Progenitor cell of endocrine pancreas (in vitro differentiated cells): ENCODE measurements at regions not wholly inside any gene's neighbourhood (a gene's known extent, or its start where the extent isn't known, plus 50 kb on each side); places are given as distances from the start of the nearest gene placed in this dataset.

Source experiments
- DNase-seq: peaks from one replicate; pipeline ENCODE4 v3.0.0; 2021; ENCODE audit warnings: low spot score; ENCODE audit not compliant: unreplicated experiment
- H3K27ac Mint-ChIP-seq: 2 replicates; pipeline ENCODE4 v1.8.0; 2021; ENCODE audit warnings: mild to moderate bottlenecking, moderate library complexity, mixed read lengths
- H3K27me3 Mint-ChIP-seq: 2 replicates; pipeline ENCODE4 v1.8.0; 2021; ENCODE audit warnings: mixed read lengths
- H3K36me3 Mint-ChIP-seq: 2 replicates; pipeline ENCODE4 v1.8.0; 2022; ENCODE audit warnings: mixed read lengths; ENCODE audit not compliant: insufficient read depth
- H3K4me1 Mint-ChIP-seq: 2 replicates; pipeline ENCODE4 v1.8.0; 2021; ENCODE audit warnings: low read depth, mixed read lengths
- H3K4me3 Mint-ChIP-seq: 2 replicates; pipeline ENCODE4 v1.8.0; 2021; ENCODE audit warnings: low read depth, mild to moderate bottlenecking, moderate library complexity, mixed read lengths
- H3K9me3 Mint-ChIP-seq: 2 replicates; pipeline ENCODE4 v1.8.0; 2021; ENCODE audit warnings: low read depth, mixed read lengths
- CTCF ChIP-seq: fragments of 200-600 bp; sonication (generic); IDR thresholded peaks from one replicate; pipeline ENCODE4 v1.5.0; 2021; ENCODE audit warnings: antibody characterized with exemption, mild to moderate bottlenecking; ENCODE audit not compliant: unreplicated experiment

DNA sequence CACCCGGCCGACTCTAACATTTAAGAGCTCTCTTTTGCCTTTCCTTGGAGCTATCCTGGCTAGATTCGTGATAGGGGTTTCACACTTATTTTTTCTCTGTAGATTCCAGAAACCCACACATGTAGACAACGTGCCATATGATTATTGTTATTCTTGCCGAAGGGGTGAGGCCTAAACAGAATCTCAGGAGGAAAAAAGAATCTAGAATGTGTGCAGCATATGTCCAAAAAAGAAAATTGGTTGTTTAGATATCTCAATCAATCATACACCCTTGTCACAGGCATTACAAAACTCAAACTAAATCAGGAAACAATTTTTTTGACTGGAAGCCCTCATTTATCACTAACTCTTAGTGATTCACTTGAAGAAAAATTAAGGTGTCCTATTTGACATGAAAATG lies 66.9 kb upstream of the TGM3 start:
- Mint-ChIP-seq H3K4me3 (no peak overlapping the region), H3K36me3 (no peaks in the 10 kb centered on the region), H3K27ac (no peak overlapping the region), H3K27me3 (peaks cover 5% of the 10 kb centered on the region), H3K4me1 (no peaks in the 10 kb centered on the region), H3K9me3 (no peaks in the 10 kb centered on the region)
- DNase-seq: no peak
- TF ChIP-seq CTCF: no peak

DNA sequence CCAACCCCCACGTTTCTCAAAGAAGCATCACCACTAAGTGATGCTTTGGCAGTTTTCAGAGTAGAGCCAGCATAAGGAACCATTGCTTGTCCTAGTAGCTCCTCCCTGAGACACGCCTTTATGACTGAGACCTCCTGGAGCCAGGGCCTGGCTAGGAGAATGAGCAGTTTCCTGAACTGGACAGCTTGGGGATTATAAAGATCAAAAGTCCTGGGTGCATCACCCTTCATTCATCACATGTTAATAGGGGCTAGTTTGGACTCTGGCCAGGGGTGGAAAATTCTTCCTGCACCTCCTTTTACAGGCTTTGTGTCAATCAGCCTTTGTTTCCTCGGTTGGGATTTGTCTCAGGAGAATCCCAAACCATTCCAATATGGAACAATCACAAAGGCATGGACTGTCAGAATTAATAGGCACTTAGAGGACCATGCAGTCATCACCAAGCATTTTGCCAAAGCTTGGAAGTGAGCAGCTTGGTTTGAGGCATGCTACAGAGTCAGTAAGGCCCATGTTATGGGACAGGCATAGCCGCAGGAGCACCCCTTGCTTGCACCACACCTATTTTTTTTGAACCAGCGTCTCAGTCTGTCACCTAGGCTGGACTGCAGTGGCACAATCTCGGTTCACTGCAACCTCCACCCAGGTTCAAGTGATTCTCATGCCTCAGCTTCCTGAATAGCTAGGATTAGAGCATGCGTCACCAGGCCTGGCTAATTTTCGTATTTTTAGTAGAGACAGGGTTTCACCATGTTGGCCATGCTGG lies 64.9 kb upstream of the TGM3 start:
- no peaks in the 10 kb centered on the region for H3K9me3 Mint-ChIP-seq
- DNase-seq: no peak
- peaks cover 2% of the 10 kb centered on the region for H3K27me3 Mint-ChIP-seq
- TF ChIP-seq CTCF: no peak
- H3K4me3 Mint-ChIP-seq: no peak overlapping the region
- no peaks in the 10 kb centered on the region for H3K4me1 Mint-ChIP-seq
- H3K36me3 Mint-ChIP-seq: no peaks in the 10 kb centered on the region
- H3K27ac Mint-ChIP-seq: no peak overlapping the region

- Mint-ChIP-seq H3K27ac (no peak overlapping the region), H3K36me3 (no peaks in the 10 kb centered on the region), H3K4me1 (no peaks in the 10 kb centered on the region), H3K9me3 (no peaks in the 10 kb centered on the region), H3K4me3 (no peak overlapping the region), H3K27me3 (peaks cover 2% of the 10 kb centered on the region)
- DNase-seq: no peak
- no peak for TF ChIP-seq CTCF
Observed at GRCh38 chr20:2231701-2232100, 64.1 kb upstream of the TGM3 start.

DNA sequence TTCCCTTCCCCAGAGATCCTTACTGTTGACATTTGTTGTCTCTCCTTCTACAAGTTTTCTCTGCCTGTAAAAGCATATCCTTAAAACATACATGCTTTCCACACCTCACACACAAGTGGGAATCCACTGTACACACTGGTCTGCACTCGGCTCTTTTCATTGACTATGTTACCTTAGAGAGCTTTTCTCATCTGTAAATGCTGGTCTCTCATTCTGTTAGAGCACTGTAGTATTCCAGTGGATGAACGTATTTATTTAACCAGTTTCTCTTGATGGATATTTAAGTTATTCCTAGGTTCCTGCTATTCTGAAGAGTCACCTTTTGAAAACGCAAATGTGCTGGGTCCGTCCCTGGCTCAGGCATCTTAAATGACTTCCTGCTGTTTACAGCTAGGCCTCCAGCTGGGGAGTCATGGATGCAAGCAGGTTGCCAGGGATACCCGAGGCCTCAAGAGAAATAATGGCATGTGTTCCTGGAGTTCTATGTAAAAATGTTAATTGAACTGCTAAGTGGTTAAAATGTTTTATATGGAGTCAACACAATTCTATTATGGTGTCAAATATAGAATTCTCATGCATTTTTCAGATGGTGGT lies 61.1 kb upstream of the TGM3 start:
- no peaks in the 10 kb centered on the region for H3K9me3 Mint-ChIP-seq
- no peaks in the 10 kb centered on the region for H3K27me3 Mint-ChIP-seq
- no peak for DNase-seq
- no peak overlapping the region for H3K4me3 Mint-ChIP-seq
- no peaks in the 10 kb centered on the region for H3K4me1 Mint-ChIP-seq
- H3K36me3 Mint-ChIP-seq: no peaks in the 10 kb centered on the region
- no peak overlapping the region for H3K27ac Mint-ChIP-seq
- no peak for TF ChIP-seq CTCF

- TF ChIP-seq CTCF: no peak
- Mint-ChIP-seq H3K4me3 (no peak overlapping the region), H3K9me3 (no peaks in the 10 kb centered on the region), H3K27ac (no peak overlapping the region), H3K36me3 (no peaks in the 10 kb centered on the region), H3K4me1 (no peaks in the 10 kb centered on the region), H3K27me3 (no peaks in the 10 kb centered on the region)
- DNase-seq: no peak
Observed at GRCh38 chr20:2236256-2236655, 59.5 kb upstream of the TGM3 start.
